Erythroblast (primary cell): ENCODE measurements at regions not wholly inside any gene's neighbourhood (a gene's known extent, or its start where the extent isn't known, plus 50 kb on each side); places are given as distances from the start of the nearest gene placed in this dataset.

Experiments used
- GATA1 ChIP-seq: IDR thresholded peaks from 2 replicates; pipeline ENCODE4 v1.6.1; 2011; ENCODE audit warnings: low read depth, mild to moderate bottlenecking, control low read depth, low read length, moderate library complexity
- POLR2A ChIP-seq: IDR thresholded peaks from 2 replicates; pipeline ENCODE4 v1.6.1; 2011; ENCODE audit warnings: mild to moderate bottlenecking, low read length

DNA sequence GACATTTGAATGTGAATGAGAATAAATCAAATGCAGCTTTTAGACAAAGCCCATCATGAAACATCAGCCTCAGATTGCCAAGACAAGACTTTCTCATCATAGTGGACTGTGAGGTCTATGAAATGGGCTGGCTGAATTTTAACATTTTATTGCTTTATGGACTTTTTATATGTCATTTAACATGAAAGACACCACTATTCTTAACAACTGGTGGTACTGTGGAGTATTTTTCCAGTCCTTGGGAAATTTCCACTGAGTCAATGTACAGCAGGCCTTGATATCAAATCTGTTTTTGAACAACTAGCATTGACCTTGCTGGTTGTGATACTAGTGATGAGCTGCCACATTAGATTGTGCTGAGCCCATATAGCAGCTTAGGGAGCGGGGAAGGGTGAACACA, 326.6 kb upstream of the CITED2 start:
- TF ChIP-seq POLR2A: no peak
- no peak for TF ChIP-seq GATA1
